ENCODE measurements at regions not wholly inside any gene's neighbourhood (a gene's known extent, or its start where the extent isn't known, plus 50 kb on each side); places are given as distances from the start of the nearest gene placed in this dataset.

- H3K4me3 Mint-ChIP-seq, result no peak overlapping the region
- peaks cover 2 to 4% (median 4%) of the 10 kb centered on the region in 3 donors for H3K27me3 Mint-ChIP-seq (ENCODE audit: low read depth in 3 of 3)
- 96% methylated on average over 6 of the region's 7 CpGs for WGBS (ENCODE audit: insufficient coverage)
- no peak for TF ChIP-seq CTCF (IDR thresholded peaks at IDR 0.05)
- H3K27ac ChIP-seq (ENCODE audit: low read depth in 1 of 2, low read length in 2 of 2), result no peak overlapping the region
- H3K27ac Mint-ChIP-seq, result no peak overlapping the region
- H3K4me3 ChIP-seq (replicated peaks in 1 of 3; ENCODE audit: low read depth in 2 of 3, low read length in 3 of 3), result no peak overlapping the region
- H3K79me2 ChIP-seq (ENCODE audit: insufficient read depth, low read length), result no peaks in the 10 kb centered on the region
- no peak overlapping the region for H3K4me2 ChIP-seq (replicated peaks; ENCODE audit: extremely low read depth, low read length, poor library complexity, severe bottlenecking)
- H2AFZ ChIP-seq (ENCODE audit: insufficient read depth, low read depth, low read length, poor library complexity, severe bottlenecking), result no peak overlapping the region
- no peaks in the 10 kb centered on the region for H3K36me3 ChIP-seq (replicated peaks in 1 of 2; ENCODE audit: control insufficient read depth in 1 of 2, insufficient read depth in 2 of 2, low read length in 2 of 2)
- no peaks in the 10 kb centered on the region for H4K20me1 ChIP-seq (ENCODE audit: insufficient read depth, low read length)
- no peak for DNase-seq
- peaks cover 0 to 2% of the 10 kb centered on the region in 2 donors for H3K27me3 ChIP-seq (ENCODE audit: control insufficient read depth in 2 of 2, insufficient read depth in 2 of 2, low read length in 2 of 2)
- no peaks in the 10 kb centered on the region for H3K36me3 Mint-ChIP-seq
- H3K4me1 ChIP-seq (ENCODE audit: control insufficient read depth in 1 of 2, insufficient read depth in 2 of 2, low read length in 2 of 2), result no peaks in the 10 kb centered on the region
- no peaks in the 10 kb centered on the region for H3K4me1 Mint-ChIP-seq
- no peak overlapping the region for H3K9ac ChIP-seq (ENCODE audit: insufficient read depth, low read length, poor library complexity, severe bottlenecking)
- intact Hi-C loops (cut with micrococcal nuclease), result no loop called here
- H3K9me3 ChIP-seq (replicated peaks in 1 of 2; ENCODE audit: control insufficient read depth in 1 of 2, insufficient read depth in 1 of 2, low read length in 2 of 2), result no peaks in the 10 kb centered on the region
- no peaks in the 10 kb centered on the region for H3K9me3 Mint-ChIP-seq
Observed at GRCh38 chr4:154019811-154020210, 230.9 kb upstream of the SFRP2 start.

- H3K27me3 Mint-ChIP-seq (ENCODE audit: low read depth in 3 of 3), result peaks cover 3 to 4% (median 4%) of the 10 kb centered on the region in 3 donors
- Histone ChIP-seq H3K79me2 (ENCODE audit: insufficient read depth, low read length) (no peaks in the 10 kb centered on the region), H3K4me1 (ENCODE audit: control insufficient read depth in 1 of 2, insufficient read depth in 2 of 2, low read length in 2 of 2) (no peaks in the 10 kb centered on the region), H3K27ac (ENCODE audit: low read depth in 1 of 2, low read length in 2 of 2) (no peak overlapping the region), H3K4me2 (replicated peaks; ENCODE audit: extremely low read depth, low read length, poor library complexity, severe bottlenecking) (no peak overlapping the region), H3K9ac (ENCODE audit: insufficient read depth, low read length, poor library complexity, severe bottlenecking) (no peak overlapping the region), H3K36me3 (replicated peaks in 1 of 2; ENCODE audit: control insufficient read depth in 1 of 2, insufficient read depth in 2 of 2, low read length in 2 of 2) (no peaks in the 10 kb centered on the region), H2AFZ (ENCODE audit: insufficient read depth, low read depth, low read length, poor library complexity, severe bottlenecking) (no peak overlapping the region), H3K9me3 (replicated peaks in 1 of 2; ENCODE audit: control insufficient read depth in 1 of 2, insufficient read depth in 1 of 2, low read length in 2 of 2) (no peaks in the 10 kb centered on the region), H3K27me3 (ENCODE audit: control insufficient read depth in 2 of 2, insufficient read depth in 2 of 2, low read length in 2 of 2) (peaks cover 0 to 2% of the 10 kb centered on the region in 2 donors), H4K20me1 (ENCODE audit: insufficient read depth, low read length) (no peaks in the 10 kb centered on the region), H3K4me3 (replicated peaks in 1 of 3; ENCODE audit: low read depth in 2 of 3, low read length in 3 of 3) (no peak overlapping the region)
- H3K9me3 Mint-ChIP-seq, result no peaks in the 10 kb centered on the region
- whole genome bisulfite sequencing (ENCODE audit: insufficient coverage), result 43% methylated on average over 1 of the region's 4 CpGs
- no peak for DNase-seq
- no peaks in the 10 kb centered on the region for H3K36me3 Mint-ChIP-seq
- TF ChIP-seq CTCF (IDR thresholded peaks at IDR 0.05), result no peak
- H3K27ac Mint-ChIP-seq, result no peak overlapping the region
- no peaks in the 10 kb centered on the region for H3K4me1 Mint-ChIP-seq
- intact Hi-C loops (cut with micrococcal nuclease), result no loop called here
- no peak overlapping the region for H3K4me3 Mint-ChIP-seq
Observed at GRCh38 chr4:154018659-154019058, 229.8 kb upstream of the SFRP2 start.
